C4-2B (cell line): ENCODE measurements at regions not wholly inside any gene's neighbourhood (a gene's known extent, or its start where the extent isn't known, plus 50 kb on each side); places are given as distances from the start of the nearest gene placed in this dataset.

Experiments used
- CTCF ChIP-seq: fragments of 450-650 bp; conservative IDR thresholded peaks from 2 replicates; pipeline ENCODE4 v1.5.1; 2017; ENCODE audit warnings: mild to moderate bottlenecking
- ZFX ChIP-seq: fragments of 450-650 bp; IDR thresholded peaks from 2 replicates; pipeline ENCODE4 v1.6.1; 2017

GRCh38 chr3:118055381-118055780 is 979.3 kb downstream of the IGSF11 start:
- TF ChIP-seq CTCF (no peak), ZFX (no peak)
